K562 (cell line): ENCODE measurements at regions not wholly inside any gene's neighbourhood (a gene's known extent, or its start where the extent isn't known, plus 50 kb on each side); places are given as distances from the start of the nearest gene placed in this dataset.

Experiments
- ATAC-seq: fragments of 200-7000 bp; cut with Tn5 transposase; 3 replicates; pipeline ENCODE4 v1.9.1; 2020; ENCODE audit warnings: moderate library complexity
- BruUV-seq: library from RNA; stranded (reverse); fragments of 400-500 nt; replicated peaks from 2 replicates; lab custom pipeline; 2021; lab: Mats Ljungman, UMichigan
- CTCF ChIA-PET: fragments of 300-600 bp; formaldehyde crosslinking; extraction: SDS; loops from one replicate; lab custom pipeline; 2021; ENCODE audit warnings: low intra/inter-chr PET ratio; lab: Yijun Ruan, JAX
- POLR2A ChIA-PET: fragments of 300-600, 350-650 bp; sonication (Branson Sonifier 250); formaldehyde crosslinking; extraction: SDS; loops from one replicate; lab custom pipeline; 2021; ENCODE audit warnings: antibody characterized with exemption, inconsistent platforms; lab: Yijun Ruan, JAX
- DNase-seq, 4 experiments: peaks; one replicate each; pipeline versions ENCODE4 v3.0.0 to v3.0.0-alpha.2; 2011 to 2018; ENCODE audit warnings: low spot score in 3 of 4, mixed read lengths in 3 of 4; ENCODE audit errors: extremely low read depth in 1 of 4
- FAIRE-seq: peaks from 2 replicates; lab custom pipeline; 2011; peaks lifted over from hg19 to GRCh38; lab: Jason Lieb, UNC
- H2AFZ ChIP-seq: 2 replicates; pipeline ENCODE4 v1.6.0; 2011; ENCODE audit warnings: low read depth, low read length, control low read depth, inconsistent platforms
- H3K27ac ChIP-seq: fragments of 200-600 bp; 3 replicates; pipeline ENCODE4 v1.8.0; 2011; ENCODE audit warnings: low read depth, mild to moderate bottlenecking, control low read depth, inconsistent platforms, low read length, moderate library complexity, mixed read lengths; ENCODE audit errors: extremely low read depth
- H3K27me3 ChIP-seq, 2 experiments: fragments of 300-600 bp in 1 of 2; 2 replicates in 1 of 2; 3 replicates in 1 of 2; pipeline versions ENCODE4 v1.6.0 to v1.8.0; 2011; ENCODE audit warnings: inconsistent platforms in 2 of 2, low read length in 2 of 2, mild to moderate bottlenecking in 1 of 2, mixed read lengths in 1 of 2, moderate library complexity in 1 of 2; ENCODE audit not compliant: control insufficient read depth in 2 of 2, insufficient read depth in 2 of 2
- H3K36me3 ChIP-seq: fragments of 300-600 bp; 3 replicates; pipeline ENCODE4 v1.8.0; 2011; ENCODE audit warnings: mild to moderate bottlenecking, low read length, inconsistent platforms; ENCODE audit not compliant: control insufficient read depth, insufficient read depth
- H3K4me1 ChIP-seq, 2 experiments: fragments of 200-600 bp in 1 of 2; replicated peaks in 1 of 2; 2 replicates in 1 of 2; 3 replicates in 1 of 2; pipeline versions ENCODE4 v1.5.1 to v1.8.0; 2011; ENCODE audit warnings: inconsistent platforms in 2 of 2, low read length in 2 of 2, mild to moderate bottlenecking in 1 of 2, mixed read lengths in 1 of 2, moderate library complexity in 1 of 2; ENCODE audit not compliant: control insufficient read depth in 2 of 2, insufficient read depth in 2 of 2
- H3K4me2 ChIP-seq: 2 replicates; pipeline ENCODE4 v1.6.1; 2011; ENCODE audit warnings: low read length, control low read depth, inconsistent platforms, mixed read lengths; ENCODE audit not compliant: insufficient read depth
- H3K4me3 ChIP-seq: fragments of 200-600 bp; sonication (generic), shearing (Covaris generic); 2 replicates; pipeline ENCODE4 v1.5.1; 2016; ENCODE audit warnings: control low read depth, inconsistent platforms
- H3K79me2 ChIP-seq: fragments of 200-600 bp; 3 replicates; pipeline ENCODE4 v1.8.0; 2011; ENCODE audit warnings: low read length, inconsistent platforms; ENCODE audit not compliant: control insufficient read depth, insufficient read depth
- H3K9ac ChIP-seq, 2 experiments: 2 replicates each; pipeline versions ENCODE4 v1.6.0 to v1.6.1; 2011; ENCODE audit warnings: low read depth in 2 of 2, low read length in 2 of 2, control low read depth in 1 of 2, inconsistent platforms in 1 of 2, mild to moderate bottlenecking in 1 of 2, mixed read lengths in 1 of 2; ENCODE audit not compliant: insufficient read depth in 1 of 2
- H3K9me1 ChIP-seq: one replicate; pipeline ENCODE4 v1.6.0; 2011; ENCODE audit warnings: inconsistent platforms, mild to moderate bottlenecking, low read length, moderate library complexity; ENCODE audit not compliant: control insufficient read depth, insufficient read depth
- H3K9me3 ChIP-seq: replicated peaks from 2 replicates; pipeline ENCODE4 v1.5.1; 2011; ENCODE audit warnings: low read depth, low read length, inconsistent platforms; ENCODE audit not compliant: control insufficient read depth, insufficient read depth
- H4K20me1 ChIP-seq: replicated peaks from 2 replicates; pipeline ENCODE4 v1.6.1; 2011; ENCODE audit warnings: low read length, inconsistent platforms, mixed read lengths; ENCODE audit not compliant: control insufficient read depth, insufficient read depth
- CSDE1 ChIP-seq, 2 experiments: fragments of 450-650 bp; IDR thresholded peaks; 2 replicates each; pipeline ENCODE4 v1.6.1; 2016; ENCODE audit warnings: mild to moderate bottlenecking in 1 of 2
- SMAD1 ChIP-seq: fragments of 150-350 bp; IDR thresholded peaks from 2 replicates; pipeline ENCODE4 v1.6.1; 2014; ENCODE audit warnings: low read length, low read depth; ENCODE audit not compliant: partially characterized antibody
- USF1 ChIP-seq: sonication (generic); formaldehyde crosslinking; IDR thresholded peaks from 2 replicates; pipeline ENCODE4 v1.9.0; 2022; ENCODE audit warnings: mild to moderate bottlenecking, missing genetic modification reagents
- ZNF76 ChIP-seq: fragments of 250-450 bp; sonication (Bioruptor Pico); IDR thresholded peaks from 2 replicates; pipeline ENCODE4 v1.4.0; 2020; ENCODE audit warnings: mild to moderate bottlenecking, moderate library complexity, borderline replicate concordance
- ZNF785 ChIP-seq: fragments of 250-450 bp; sonication (Bioruptor Pico); IDR thresholded peaks from 2 replicates; pipeline ENCODE4 v1.4.0; 2020; ENCODE audit warnings: mild to moderate bottlenecking
- WGBS: fragments of 100-300 bp; shearing (Covaris generic); methylation state at CpG from one replicate; pipeline ENCODE4 v1.1.6; 2016; ENCODE audit warnings: low coverage, mixed read lengths; ENCODE audit not compliant: insufficient coverage; ENCODE audit errors: missing lambda C conversion rate; 5-methylcytosine and 5-hydroxymethylcytosine counted together
- in situ Hi-C: fragments of 300-500 bp; cut with MboI; formaldehyde crosslinking; loops from 4 replicates; pipeline ENCODE4 v1.15.0; 2018; ENCODE audit warnings: inconsistent platforms, mixed read lengths
- intact Hi-C: fragments of 100-400 bp; cut with micrococcal nuclease; formaldehyde crosslinking; loops from 2 replicates; pipeline ENCODE4 v1.14.2; 2022
- TF ChIP-seq, protein P1 (sequence below): fragments of 450-650 bp; IDR thresholded peaks from 2 replicates; pipeline ENCODE4 v1.6.1; 2016; ENCODE audit warnings: low read depth

DNA sequence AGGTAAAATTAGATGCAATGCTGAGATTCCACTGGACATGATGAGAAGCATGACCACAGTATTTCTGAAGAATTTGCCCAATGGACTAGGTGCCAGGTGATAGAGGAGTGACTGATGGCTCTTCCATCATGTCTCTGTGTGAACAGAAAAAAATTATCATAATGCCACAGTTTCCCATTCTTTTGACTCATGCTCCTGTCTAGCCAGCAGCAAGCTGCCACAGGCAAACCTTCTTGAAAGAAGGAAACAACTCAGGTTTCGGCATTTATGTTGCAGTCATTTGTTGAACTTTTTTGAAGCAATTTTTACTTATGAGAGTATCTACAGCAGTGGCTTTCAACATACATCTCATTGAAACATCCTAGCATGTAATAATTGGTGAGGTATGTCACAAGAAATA is 284.8 kb upstream of the CD180 start (continued):
- TF ChIP-seq, protein P1, sequence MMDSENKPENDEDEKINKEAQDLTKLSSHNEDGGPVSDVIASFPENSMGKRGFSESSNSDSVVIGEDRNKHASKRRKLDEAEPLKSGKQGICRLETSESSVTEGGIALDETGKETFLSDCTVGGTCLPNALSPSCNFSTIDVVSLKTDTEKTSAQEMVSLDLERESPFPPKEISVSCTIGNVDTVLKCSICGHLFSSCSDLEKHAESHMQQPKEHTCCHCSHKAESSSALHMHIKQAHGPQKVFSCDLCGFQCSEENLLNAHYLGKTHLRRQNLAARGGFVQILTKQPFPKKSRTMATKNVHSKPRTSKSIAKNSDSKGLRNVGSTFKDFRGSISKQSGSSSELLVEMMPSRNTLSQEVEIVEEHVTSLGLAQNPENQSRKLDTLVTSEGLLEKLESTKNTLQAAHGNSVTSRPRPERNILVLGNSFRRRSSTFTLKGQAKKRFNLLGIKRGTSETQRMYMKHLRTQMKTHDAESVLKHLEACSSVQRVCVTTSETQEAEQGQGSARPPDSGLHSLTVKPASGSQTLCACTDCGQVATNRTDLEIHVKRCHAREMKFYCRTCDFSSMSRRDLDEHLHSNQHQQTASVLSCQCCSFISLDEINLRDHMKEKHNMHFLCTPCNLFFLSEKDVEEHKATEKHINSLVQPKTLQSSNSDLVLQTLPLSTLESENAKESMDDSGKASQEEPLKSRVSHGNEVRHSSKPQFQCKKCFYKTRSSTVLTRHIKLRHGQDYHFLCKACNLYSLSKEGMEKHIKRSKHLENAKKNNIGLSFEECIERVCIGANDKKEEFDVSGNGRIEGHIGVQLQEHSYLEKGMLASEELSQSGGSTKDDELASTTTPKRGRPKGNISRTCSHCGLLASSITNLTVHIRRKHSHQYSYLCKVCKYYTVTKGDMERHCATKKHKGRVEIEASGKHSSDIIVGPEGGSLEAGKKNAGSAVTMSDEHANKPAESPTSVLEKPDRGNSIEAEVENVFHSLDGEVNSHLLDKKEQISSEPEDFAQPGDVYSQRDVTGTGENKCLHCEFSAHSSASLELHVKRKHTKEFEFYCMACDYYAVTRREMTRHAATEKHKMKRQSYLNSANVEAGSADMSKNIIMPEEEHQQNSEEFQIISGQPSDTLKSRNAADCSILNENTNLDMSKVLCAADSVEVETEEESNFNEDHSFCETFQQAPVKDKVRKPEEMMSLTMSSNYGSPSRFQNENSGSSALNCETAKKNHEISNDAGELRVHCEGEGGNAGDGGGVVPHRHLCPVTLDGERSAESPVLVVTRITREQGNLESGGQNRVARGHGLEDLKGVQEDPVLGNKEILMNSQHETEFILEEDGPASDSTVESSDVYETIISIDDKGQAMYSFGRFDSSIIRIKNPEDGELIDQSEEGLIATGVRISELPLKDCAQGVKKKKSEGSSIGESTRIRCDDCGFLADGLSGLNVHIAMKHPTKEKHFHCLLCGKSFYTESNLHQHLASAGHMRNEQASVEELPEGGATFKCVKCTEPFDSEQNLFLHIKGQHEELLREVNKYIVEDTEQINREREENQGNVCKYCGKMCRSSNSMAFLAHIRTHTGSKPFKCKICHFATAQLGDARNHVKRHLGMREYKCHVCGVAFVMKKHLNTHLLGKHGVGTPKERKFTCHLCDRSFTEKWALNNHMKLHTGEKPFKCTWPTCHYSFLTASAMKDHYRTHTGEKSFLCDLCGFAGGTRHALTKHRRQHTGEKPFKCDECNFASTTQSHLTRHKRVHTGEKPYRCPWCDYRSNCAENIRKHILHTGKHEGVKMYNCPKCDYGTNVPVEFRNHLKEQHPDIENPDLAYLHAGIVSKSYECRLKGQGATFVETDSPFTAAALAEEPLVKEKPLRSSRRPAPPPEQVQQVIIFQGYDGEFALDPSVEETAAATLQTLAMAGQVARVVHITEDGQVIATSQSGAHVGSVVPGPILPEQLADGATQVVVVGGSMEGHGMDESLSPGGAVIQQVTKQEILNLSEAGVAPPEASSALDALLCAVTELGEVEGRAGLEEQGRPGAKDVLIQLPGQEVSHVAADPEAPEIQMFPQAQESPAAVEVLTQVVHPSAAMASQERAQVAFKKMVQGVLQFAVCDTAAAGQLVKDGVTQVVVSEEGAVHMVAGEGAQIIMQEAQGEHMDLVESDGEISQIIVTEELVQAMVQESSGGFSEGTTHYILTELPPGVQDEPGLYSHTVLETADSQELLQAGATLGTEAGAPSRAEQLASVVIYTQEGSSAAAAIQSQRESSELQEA, result no peak

GRCh38 chr5:67478337-67478736 is 281.7 kb upstream of the CD180 start:
- BruUV-seq, result no TSS peak

More at GRCh38 chr5:67478337-67478736, 281.7 kb upstream of the CD180 start:
- no peaks in the 10 kb centered on the region for H3K9me3 ChIP-seq
- no peak for FAIRE-seq
- H3K79me2 ChIP-seq, result no peaks in the 10 kb centered on the region
- H3K27ac ChIP-seq, result no peak overlapping the region
- ChIA-PET POLR2A (no interaction called here), CTCF (no interaction called here)
- H3K9me1 ChIP-seq, result no peaks in the 10 kb centered on the region
- no peak for DNase-seq
- WGBS, result 3% methylated on average over 2 of the region's 2 CpGs
- no peaks in the 10 kb centered on the region for H3K27me3 ChIP-seq
- intact Hi-C loops (no loop called here), in situ Hi-C loops (no loop called here)
- H3K4me1 ChIP-seq, result no peaks in the 10 kb centered on the region
- no peaks in the 10 kb centered on the region for H3K36me3 ChIP-seq
- H2AFZ ChIP-seq, result no peak overlapping the region
- H3K4me3 ChIP-seq, result no peak overlapping the region
- H3K9ac ChIP-seq, result no peak overlapping the region
- H3K4me2 ChIP-seq, result no peak overlapping the region
- TF ChIP-seq CSDE1 (IDR thresholded peaks at IDR 0.05), result no peak
- TF ChIP-seq ZNF785 (CRISPR knock-in tag), result no peak
- no peak for TF ChIP-seq USF1 (CRISPR knock-in tag)
- TF ChIP-seq SMAD1, result no peak
- TF ChIP-seq ZNF76, result no peak
- no peak for ATAC-seq
- no peaks in the 10 kb centered on the region for H4K20me1 ChIP-seq
